GM06990 (cell line): ENCODE measurements at regions not wholly inside any gene's neighbourhood (a gene's known extent, or its start where the extent isn't known, plus 50 kb on each side); places are given as distances from the start of the nearest gene placed in this dataset.
"Not testable (repeated sequence)": the region's sequence is repeated elsewhere in the genome, so short reads cannot be mapped to it uniquely, and the experiment has no call there.

ENCODE experiments used
- DNase-seq: peaks from one replicate; pipeline ENCODE4 v3.0.0-alpha.2; 2011; ENCODE audit not compliant: insufficient read length; ENCODE audit errors: extremely low read depth
- H3K27me3 ChIP-seq: replicated peaks from 2 replicates; pipeline ENCODE4 v1.6.0; 2011; ENCODE audit warnings: low read length; ENCODE audit not compliant: control insufficient read depth, insufficient read depth
- H3K36me3 ChIP-seq: 2 replicates; pipeline ENCODE4 v1.5.1; 2011; ENCODE audit warnings: low read length; ENCODE audit not compliant: control insufficient read depth, insufficient read depth
- H3K4me3 ChIP-seq: replicated peaks from 2 replicates; pipeline ENCODE4 v1.5.1; 2011; ENCODE audit warnings: low read depth, mild to moderate bottlenecking, control low read depth, low read length
- CTCF ChIP-seq: IDR thresholded peaks from 2 replicates; pipeline ENCODE4 v1.5.1; 2011; ENCODE audit warnings: low read length, control low read depth, mild to moderate bottlenecking, inconsistent platforms; ENCODE audit not compliant: insufficient read depth, poor library complexity, severe bottlenecking

DNA sequence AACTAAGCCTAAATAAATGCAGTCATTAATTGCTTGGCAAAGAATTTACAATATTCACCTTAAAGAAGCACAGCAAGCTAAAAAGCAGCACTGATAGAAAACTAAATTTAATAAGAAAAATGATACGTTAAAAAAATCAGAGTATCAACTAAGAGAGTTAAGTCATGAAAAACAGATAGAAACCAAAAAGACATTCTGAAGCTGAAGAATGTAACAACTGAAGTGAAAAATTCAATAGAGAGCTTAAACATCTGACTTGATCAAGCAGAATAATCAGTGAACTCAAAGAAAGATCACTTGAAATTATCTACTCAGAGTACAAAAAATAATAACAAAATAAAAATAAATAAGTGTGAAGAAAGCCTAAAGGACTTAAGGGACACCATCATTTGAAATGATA is 588.0 kb upstream of the HS3ST1 start:
- no peak overlapping the region for H3K4me3 ChIP-seq
- no peak for DNase-seq
- no peaks in the 10 kb centered on the region for H3K36me3 ChIP-seq
- H3K27me3 ChIP-seq = no peaks in the 10 kb centered on the region
- TF ChIP-seq CTCF = no peak

DNA sequence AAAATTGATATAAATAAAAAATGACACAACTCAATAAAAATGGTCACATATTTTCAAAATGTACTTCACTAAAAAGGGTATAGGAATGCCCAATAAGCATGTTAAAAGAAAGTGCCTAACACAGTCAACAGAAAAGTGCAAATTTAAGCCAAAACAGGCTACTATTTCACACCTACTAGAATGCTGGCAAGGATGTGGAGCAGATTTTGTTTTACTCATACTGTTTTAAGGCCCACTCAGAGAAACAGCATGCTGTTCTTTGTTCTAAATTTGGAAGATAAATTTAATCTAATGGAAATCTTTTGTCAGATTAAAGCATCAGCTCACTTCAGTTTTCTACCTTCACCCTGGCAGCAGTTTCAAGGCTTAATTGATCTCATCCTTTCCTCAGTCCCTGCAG is 576.8 kb upstream of the HS3ST1 start:
- Histone ChIP-seq H3K27me3 (no peaks in the 10 kb centered on the region), H3K36me3 (no peaks in the 10 kb centered on the region)
- DNase-seq = no peak

DNA sequence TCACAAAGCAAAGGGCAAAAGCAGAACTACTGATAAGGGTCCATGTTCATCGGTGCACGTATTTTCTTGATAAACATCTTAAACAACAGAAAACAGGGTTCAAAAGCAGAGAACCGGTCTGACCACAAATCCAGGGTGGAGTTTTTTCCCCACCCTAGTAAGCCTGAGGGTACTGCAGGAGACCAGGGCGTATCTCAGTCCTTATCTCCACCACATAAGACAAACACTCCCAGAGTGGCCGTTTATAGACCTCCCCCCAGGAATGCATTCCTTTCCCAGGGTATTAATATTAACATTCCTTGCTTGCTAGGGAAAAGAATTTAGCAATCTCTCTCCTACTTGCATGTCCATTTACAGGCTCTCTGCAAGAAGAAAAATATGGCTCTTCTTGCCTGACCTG is 567.9 kb upstream of the HS3ST1 start:
- H3K27me3 ChIP-seq, DNase-seq, H3K4me3 ChIP-seq, H3K36me3 ChIP-seq: not testable (repeated sequence)

More for the DNA sequence above, 576.8 kb upstream of the HS3ST1 start:
- no peak overlapping the region for H3K4me3 ChIP-seq
- no peak for TF ChIP-seq CTCF

- no peak for DNase-seq
- TF ChIP-seq CTCF = no peak
- H3K27me3 ChIP-seq = no peaks in the 10 kb centered on the region
- H3K36me3 ChIP-seq = no peaks in the 10 kb centered on the region
- no peak overlapping the region for H3K4me3 ChIP-seq
Measured at GRCh38 chr4:11976726-11977263, 548.1 kb upstream of the HS3ST1 start.

GRCh38 chr4:11973270-11973669 is 544.6 kb upstream of the HS3ST1 start:
- Histone ChIP-seq H3K27me3 (no peaks in the 10 kb centered on the region), H3K4me3 (no peak overlapping the region), H3K36me3 (no peaks in the 10 kb centered on the region)
- DNase-seq = no peak
- no peak for TF ChIP-seq CTCF

DNA sequence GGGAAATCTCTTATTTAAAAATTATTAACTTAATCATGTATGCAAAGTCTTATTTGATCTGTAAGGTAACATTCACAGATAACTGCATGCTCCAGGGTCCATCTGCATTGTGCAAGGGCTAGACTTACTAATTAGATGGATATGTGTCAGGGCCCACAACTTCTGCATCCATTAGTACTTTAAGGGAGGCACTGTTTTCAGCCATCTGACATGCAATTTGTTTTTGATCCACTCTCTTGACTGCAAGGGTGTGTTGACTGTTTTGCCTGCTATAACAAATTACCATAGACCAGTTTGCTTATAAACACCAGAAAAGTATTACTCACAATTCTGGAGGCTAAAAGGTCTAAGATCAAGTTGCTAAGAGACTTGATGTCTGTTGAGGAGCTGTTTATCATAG is 542.1 kb upstream of the HS3ST1 start:
- H3K36me3 ChIP-seq = no peaks in the 10 kb centered on the region
- DNase-seq = no peak
- no peaks in the 10 kb centered on the region for H3K27me3 ChIP-seq
- H3K4me3 ChIP-seq = no peak overlapping the region
- no peak for TF ChIP-seq CTCF
